ENCODE measurements at regions not wholly inside any gene's neighbourhood (a gene's known extent, or its start where the extent isn't known, plus 50 kb on each side); places are given as distances from the start of the nearest gene placed in this dataset.

- no peak for TF ChIP-seq CTCF (conservative IDR thresholded peaks at IDR 0.05)
Measured at GRCh38 chrX:147228153-147228552, 413.6 kb upstream of the CXorf51A start.

More at GRCh38 chrX:147228153-147228552, 413.6 kb upstream of the CXorf51A start:
- Histone ChIP-seq H3K14ac (ENCODE audit: insufficient read depth, low read length) (no peak overlapping the region), H2BK20ac (ENCODE audit: low read depth, low read length, poor library complexity, severe bottlenecking) (no peak overlapping the region), H2AK5ac (ENCODE audit: insufficient read length, low read length) (no peak overlapping the region), H3K27ac (ENCODE audit: insufficient read length, low read depth, low read length) (no peak overlapping the region), H3K4me2 (ENCODE audit: insufficient read depth, insufficient read length, low read length) (no peak overlapping the region), H3K79me2 (ENCODE audit: insufficient read depth, low read length) (no peaks in the 10 kb centered on the region), H4K91ac (ENCODE audit: insufficient read length, low read depth, low read length) (no peak overlapping the region), H2BK15ac (ENCODE audit: low read depth, low read length) (no peak overlapping the region), H3K9me3 (ENCODE audit: control insufficient read depth, low read depth, low read length) (peaks cover 33% of the 10 kb centered on the region), H4K20me1 (ENCODE audit: control insufficient read depth, insufficient read depth, insufficient read length) (no peaks in the 10 kb centered on the region), H3K23me2 (ENCODE audit: insufficient read length, low read depth, low read length, poor library complexity, severe bottlenecking) (no peaks in the 10 kb centered on the region), H3K18ac (ENCODE audit: insufficient read length, low read depth, low read length) (no peak overlapping the region), H3K4me1 (ENCODE audit: insufficient read depth, low read length) (no peaks in the 10 kb centered on the region), H2BK5ac (ENCODE audit: insufficient read length, low read length) (no peak overlapping the region), H3K79me1 (ENCODE audit: insufficient read depth, low read depth, low read length, poor library complexity, severe bottlenecking) (no peaks in the 10 kb centered on the region), H3K4ac (ENCODE audit: low read depth, low read length) (no peak overlapping the region), H2AFZ (ENCODE audit: low read length) (no peak overlapping the region), H4K5ac (ENCODE audit: insufficient read length, low read depth, low read length) (no peak overlapping the region), H4K8ac (replicated peaks; ENCODE audit: insufficient read length, low read depth, low read length) (no peak overlapping the region), H3K27me3 (ENCODE audit: insufficient read depth, low read length) (no peaks in the 10 kb centered on the region), H3K9ac (ENCODE audit: extremely low read depth, insufficient read length, low read length) (no peak overlapping the region), H3T11ph (ENCODE audit: low read length) (no peak overlapping the region), H2BK120ac (ENCODE audit: low read depth, low read length, poor library complexity, severe bottlenecking) (no peak overlapping the region), H2BK12ac (ENCODE audit: insufficient read length, low read depth, low read length) (no peak overlapping the region), H3K56ac (ENCODE audit: insufficient read length, low read depth, low read length) (no peak overlapping the region), H3K23ac (ENCODE audit: insufficient read length, low read depth, low read length) (no peak overlapping the region)
- no peak for DNase-seq
- Mint-ChIP-seq H3K4me3 (no peak overlapping the region), H3K27ac (no peak overlapping the region), H3K27me3 (ENCODE audit: low read depth) (no peaks in the 10 kb centered on the region), H3K4me1 (no peaks in the 10 kb centered on the region), H3K36me3 (ENCODE audit: insufficient read depth in 1 of 3, low read depth in 3 of 3) (peaks cover 0 to 2% (median 0%) of the 10 kb centered on the region in 3 experiments; a peak in 1 of 7 replicates), H3K9me3 (peaks cover 58 to 66% of the 10 kb centered on the region in 2 experiments)
- no CpG with 5 or more reads among the region's 3 CpGs for WGBS (ENCODE audit: extremely low coverage, insufficient read length, low lambda C conversion rate)

Measured in H9 (cell line).